H1 (cell line): ENCODE measurements at regions not wholly inside any gene's neighbourhood (a gene's known extent, or its start where the extent isn't known, plus 50 kb on each side); places are given as distances from the start of the nearest gene placed in this dataset.

Experiments
- CTCF ChIA-PET: fragments of 300-600 bp; sonication (Branson Sonifier 250); formaldehyde crosslinking; loops from one replicate; lab custom pipeline; 2021; ENCODE audit not compliant: partially characterized antibody; lab: Charles Lee
- POLR2A ChIA-PET: fragments of 300-600 bp; sonication (Branson Sonifier 250); formaldehyde crosslinking; loops from one replicate; lab custom pipeline; 2021; ENCODE audit warnings: inconsistent platforms; ENCODE audit not compliant: partially characterized antibody; lab: Charles Lee
- DNase-seq, 2 experiments: peaks; one replicate each; pipeline versions ENCODE4 v3.0.0 to v3.0.0-alpha.2; 2010 to 2022; ENCODE audit warnings: low spot score in 2 of 2, low read depth in 1 of 2, mixed read lengths in 1 of 2
- FAIRE-seq: peaks from 2 replicates; lab custom pipeline; 2011; peaks lifted over from hg19 to GRCh38; lab: Jason Lieb, UNC
- H2AFZ ChIP-seq: 2 replicates; pipeline ENCODE4 v1.8.1; 2012; ENCODE audit warnings: low read length, inconsistent platforms
- H2AK5ac ChIP-seq: 2 replicates; pipeline ENCODE4 v1.6.1; 2013; ENCODE audit warnings: low read depth, low read length
- H2BK120ac ChIP-seq: replicated peaks from 2 replicates; pipeline ENCODE3; 2013; ENCODE audit warnings: low read depth, low read length, inconsistent platforms
- H2BK12ac ChIP-seq: 2 replicates; pipeline ENCODE4 v1.6.1; 2013; ENCODE audit warnings: low read depth, low read length
- H2BK15ac ChIP-seq: 2 replicates; pipeline ENCODE4 v1.6.1; 2013; ENCODE audit warnings: low read length
- H2BK20ac ChIP-seq: 2 replicates; pipeline ENCODE4 v1.6.1; 2013; ENCODE audit warnings: low read length
- H2BK5ac ChIP-seq: 2 replicates; pipeline ENCODE4 v1.6.1; 2013; ENCODE audit warnings: low read depth, low read length
- H3K14ac ChIP-seq: 2 replicates; pipeline ENCODE4 v1.6.1; 2013; ENCODE audit warnings: inconsistent platforms; ENCODE audit not compliant: insufficient read length
- H3K18ac ChIP-seq: 2 replicates; pipeline ENCODE4 v1.6.1; 2013; ENCODE audit warnings: low read length; ENCODE audit errors: extremely low read depth
- H3K23ac ChIP-seq: 2 replicates; pipeline ENCODE4 v1.6.1; 2013; ENCODE audit warnings: inconsistent platforms; ENCODE audit not compliant: insufficient read length
- H3K23me2 ChIP-seq: 2 replicates; pipeline ENCODE4 v1.6.1; 2013; ENCODE audit warnings: low read depth, low read length
- H3K27ac ChIP-seq: 2 replicates; pipeline ENCODE4 v1.6.1; 2011; ENCODE audit warnings: low read depth, low read length, inconsistent platforms
- H3K27me3 ChIP-seq, 4 experiments: replicated peaks in 1 of 4; 1 replicate in 1 of 4; 2 replicates in 3 of 4; pipeline versions ENCODE4 v1.6.1 to v1.8.1; 2011 to 2013; ENCODE audit warnings: low read length in 3 of 4, mild to moderate bottlenecking in 3 of 4, inconsistent platforms in 2 of 4, mixed read lengths in 2 of 4, moderate library complexity in 1 of 4; ENCODE audit not compliant: control insufficient read depth in 3 of 4, insufficient read depth in 3 of 4; ENCODE audit errors: extremely low read depth in 1 of 4
- H3K36me3 ChIP-seq, 4 experiments: 2 replicates each; pipeline versions ENCODE4 v1.6.1 to v1.8.1; 2011 to 2013; ENCODE audit warnings: mild to moderate bottlenecking in 4 of 4, low read length in 3 of 4, moderate library complexity in 2 of 4, control low read depth in 1 of 4, inconsistent platforms in 1 of 4; ENCODE audit not compliant: insufficient read depth in 4 of 4, control insufficient read depth in 2 of 4
- H3K4ac ChIP-seq: replicated peaks from 2 replicates; pipeline ENCODE3; 2013; ENCODE audit warnings: low read length, low read depth, mixed read lengths, inconsistent platforms; ENCODE audit not compliant: insufficient read length
- H3K4me1 ChIP-seq, 4 experiments: replicated peaks in 1 of 4; 1 replicate in 1 of 4; 2 replicates in 3 of 4; pipeline versions ENCODE4 v1.6.1 to v1.8.1; 2011 to 2013; ENCODE audit warnings: low read length in 3 of 4, inconsistent platforms in 2 of 4, mixed read lengths in 1 of 4; ENCODE audit not compliant: insufficient read depth in 4 of 4, control insufficient read depth in 3 of 4
- H3K4me2 ChIP-seq, 2 experiments: 2 replicates each; pipeline versions ENCODE4 v1.6.1 to v1.8.1; 2011 to 2013; ENCODE audit warnings: low read depth in 2 of 2, low read length in 2 of 2, control low read depth in 1 of 2, inconsistent platforms in 1 of 2, mild to moderate bottlenecking in 1 of 2; ENCODE audit not compliant: insufficient read depth in 1 of 2
- H3K4me3 ChIP-seq, 4 experiments: fragments of 200-600, 300-600 bp in 1 of 4; sonication (generic), shearing (Covaris generic), sonication (Bioruptor Twin) in 1 of 4; 2 replicates each; pipeline versions ENCODE4 v1.5.1 to v1.8.1; 2011 to 2016; ENCODE audit warnings: low read length in 4 of 4, low read depth in 3 of 4, control low read depth in 2 of 4, inconsistent platforms in 2 of 4, mild to moderate bottlenecking in 2 of 4, mixed read lengths in 1 of 4, moderate library complexity in 1 of 4; ENCODE audit not compliant: insufficient read depth in 2 of 4; ENCODE audit errors: extremely low read depth in 1 of 4
- H3K56ac ChIP-seq: replicated peaks from 2 replicates; pipeline ENCODE3; 2013; ENCODE audit warnings: low read depth, mild to moderate bottlenecking, mixed read lengths, low read length, inconsistent platforms; ENCODE audit not compliant: insufficient read length
- H3K79me1 ChIP-seq: 2 replicates; pipeline ENCODE4 v1.6.1; 2013; ENCODE audit warnings: low read depth, low read length, control low read depth
- H3K79me2 ChIP-seq, 2 experiments: 2 replicates each; pipeline versions ENCODE4 v1.6.1 to v1.8.1; 2012 to 2013; ENCODE audit warnings: low read length in 2 of 2, mild to moderate bottlenecking in 2 of 2, inconsistent platforms in 1 of 2; ENCODE audit not compliant: insufficient read depth in 2 of 2, control insufficient read depth in 1 of 2
- H3K9ac ChIP-seq, 4 experiments: replicated peaks in 1 of 4; 1 replicate in 1 of 4; 2 replicates in 3 of 4; pipeline versions ENCODE4 v1.6.1 to v1.8.1; 2011 to 2013; ENCODE audit warnings: low read depth in 3 of 4, low read length in 3 of 4, control low read depth in 2 of 4, mild to moderate bottlenecking in 2 of 4, moderate library complexity in 2 of 4, inconsistent platforms in 1 of 4; ENCODE audit errors: extremely low read depth in 1 of 4
- H3K9me3 ChIP-seq, 2 experiments: 2 replicates each; pipeline versions ENCODE4 v1.6.1 to v1.8.1; 2012 to 2013; ENCODE audit warnings: mild to moderate bottlenecking in 2 of 2, moderate library complexity in 2 of 2, control low read depth in 1 of 2, inconsistent platforms in 1 of 2, low read depth in 1 of 2, low read length in 1 of 2, mixed read lengths in 1 of 2; ENCODE audit not compliant: insufficient read depth in 2 of 2
- H4K20me1 ChIP-seq, 2 experiments: replicated peaks in 1 of 2; 2 replicates each; pipeline versions ENCODE3 to v1.8.1; 2011 to 2013; ENCODE audit warnings: inconsistent platforms in 2 of 2, low read length in 2 of 2, mild to moderate bottlenecking in 1 of 2; ENCODE audit not compliant: insufficient read depth in 2 of 2, control insufficient read depth in 1 of 2
- H4K5ac ChIP-seq: 2 replicates; pipeline ENCODE4 v1.6.1; 2013; ENCODE audit warnings: low read length, low read depth, mixed read lengths, inconsistent platforms; ENCODE audit not compliant: insufficient read length
- H4K8ac ChIP-seq: 2 replicates; pipeline ENCODE4 v1.8.0; 2013; ENCODE audit warnings: mild to moderate bottlenecking, moderate library complexity, low read length, inconsistent platforms; ENCODE audit not compliant: insufficient read depth; ENCODE audit errors: extremely low read depth
- H4K91ac ChIP-seq: replicated peaks from 2 replicates; pipeline ENCODE3; 2013; ENCODE audit warnings: low read length, mixed read lengths, inconsistent platforms; ENCODE audit not compliant: insufficient read length
- POLR2A ChIP-seq, 2 experiments: IDR thresholded peaks; 1 replicate in 1 of 2; 2 replicates in 1 of 2; pipeline ENCODE4 v1.6.1; 2011; ENCODE audit warnings: low read depth in 2 of 2, low read length in 2 of 2, mild to moderate bottlenecking in 2 of 2; ENCODE audit errors: control extremely low read depth in 1 of 2
- WGBS, 2 experiments: shearing (Covaris generic) in 1 of 2; methylation state at CpG; one replicate each; pipeline versions ENCODE4 v1.1.6 to v1.1.7; 2013 to 2015; ENCODE audit warnings: low lambda C conversion rate in 2 of 2, mixed read lengths in 2 of 2, inconsistent platforms in 1 of 2, low coverage in 1 of 2, missing lambda C conversion rate in 1 of 2; ENCODE audit not compliant: insufficient replicate concordance in 2 of 2, insufficient coverage in 1 of 2, insufficient read length in 1 of 2; ENCODE audit errors: extremely low coverage in 1 of 2, missing lambda C conversion rate in 1 of 2; 5-methylcytosine and 5-hydroxymethylcytosine counted together

- Histone ChIP-seq H4K8ac (no peak overlapping the region), H3K56ac (no peak overlapping the region), H2BK12ac (no peak overlapping the region), H3K9ac (no peak overlapping the region), H4K91ac (no peak overlapping the region), H3K36me3 (no peaks in the 10 kb centered on the region), H2BK120ac (no peak overlapping the region), H2AFZ (no peak overlapping the region), H2AK5ac (no peak overlapping the region), H3K9me3 (no peaks in the 10 kb centered on the region), H3K4ac (no peak overlapping the region), H2BK20ac (no peak overlapping the region), H4K5ac (no peak overlapping the region), H3K79me1 (no peaks in the 10 kb centered on the region), H3K23ac (no peak overlapping the region), H3K23me2 (no peaks in the 10 kb centered on the region), H4K20me1 (no peaks in the 10 kb centered on the region), H3K4me3 (no peak overlapping the region), H3K14ac (no peak overlapping the region), H3K27me3 (no peaks in the 10 kb centered on the region), H2BK5ac (no peak overlapping the region), H2BK15ac (no peak overlapping the region), H3K4me1 (peaks cover 0 to 3% (median 0%) of the 10 kb centered on the region in 4 experiments; a peak in 1 of 7 replicates), H3K18ac (no peak overlapping the region), H3K79me2 (no peaks in the 10 kb centered on the region), H3K27ac (no peak overlapping the region), H3K4me2 (no peak overlapping the region)
- DNase-seq, result no peak
- no peak for FAIRE-seq
- 94% methylated on average over 4 of the region's 4 CpGs; no CpG with 5 or more reads in 1 of the 2 experiments for WGBS, 2 experiments
- ChIA-PET POLR2A (no interaction called here), CTCF (no interaction called here)
- no peak for TF ChIP-seq POLR2A (IDR thresholded peaks at IDR 0.05; ENCODE audit: control extremely low read depth in 1 of 2, low read depth in 2 of 2, low read length in 2 of 2)
These were observed 741.0 kb upstream of the NCAM2 start for GRCh38 chr21:20257052-20257740.
